CD4-positive, alpha-beta memory T cell (primary cell): ENCODE measurements at regions not wholly inside any gene's neighbourhood (a gene's known extent, or its start where the extent isn't known, plus 50 kb on each side); places are given as distances from the start of the nearest gene placed in this dataset.
A peak's percentile ranks its signal among the peaks of the same experiment; 100 is the strongest.

Source experiments
- CTCF ChIA-PET: fragments of 350-600 bp; sonication (Branson Sonifier 250); formaldehyde crosslinking; loops from one replicate; lab custom pipeline; 2021; ENCODE audit warnings: inconsistent platforms; ENCODE audit not compliant: partially characterized antibody; lab: Charles Lee
- POLR2A ChIA-PET: fragments of 350-600 bp; sonication (Branson Sonifier 250); formaldehyde crosslinking; loops from one replicate; lab custom pipeline; 2021; ENCODE audit not compliant: partially characterized antibody; lab: Charles Lee
- DNase-seq, 5 donors: peaks; one replicate each; pipeline versions ENCODE4 v3.0.0 to v3.0.0-alpha.2; 2020 to 2022; ENCODE audit warnings: mixed read lengths in 1 of 5
- H3K27ac ChIP-seq: one replicate; pipeline ENCODE4 v1.7.0; 2013; ENCODE audit warnings: low read depth, low read length
- H3K27me3 ChIP-seq: 2 replicates; pipeline ENCODE4 v1.7.0; 2013; ENCODE audit warnings: mild to moderate bottlenecking, low read length, moderate library complexity; ENCODE audit not compliant: insufficient read depth
- H3K36me3 ChIP-seq: 2 replicates; pipeline ENCODE4 v1.7.0; 2013; ENCODE audit warnings: mild to moderate bottlenecking, low read length, moderate library complexity; ENCODE audit not compliant: insufficient read depth
- H3K4me1 ChIP-seq: 2 replicates; pipeline ENCODE4 v1.7.0; 2013; ENCODE audit warnings: mild to moderate bottlenecking, low read length, moderate library complexity; ENCODE audit not compliant: insufficient read depth
- H3K4me3 ChIP-seq, 2 donors: one replicate each; pipeline ENCODE4 v1.7.0; 2013; ENCODE audit warnings: low read length in 2 of 2, mild to moderate bottlenecking in 1 of 2
- H3K9me3 ChIP-seq, 2 donors: one replicate each; pipeline ENCODE4 v1.7.0; 2013; ENCODE audit warnings: low read length in 2 of 2, control low read depth in 1 of 2; ENCODE audit not compliant: control insufficient read depth in 1 of 2
- H3K27ac Mint-ChIP-seq, 7 donors: one replicate each; pipeline ENCODE4 v1.8.0; 2020 to 2021; ENCODE audit warnings: mixed read lengths in 7 of 7, mild to moderate bottlenecking in 6 of 7, inconsistent platforms in 3 of 7, moderate library complexity in 3 of 7
- H3K27me3 Mint-ChIP-seq, 2 donors: one replicate each; pipeline ENCODE4 v1.8.0; 2020 to 2021; ENCODE audit warnings: mixed read lengths in 2 of 2
- H3K36me3 Mint-ChIP-seq, 2 donors: one replicate each; pipeline ENCODE4 v1.8.0; 2020 to 2021; ENCODE audit warnings: mixed read lengths in 2 of 2, inconsistent platforms in 1 of 2, mild to moderate bottlenecking in 1 of 2
- H3K4me1 Mint-ChIP-seq, 4 donors: one replicate each; pipeline ENCODE4 v1.8.0; 2020 to 2021; ENCODE audit warnings: mixed read lengths in 4 of 4, mild to moderate bottlenecking in 1 of 4
- H3K4me3 Mint-ChIP-seq, 8 donors: one replicate each; pipeline ENCODE4 v1.8.0; 2020 to 2021; ENCODE audit warnings: mixed read lengths in 8 of 8, mild to moderate bottlenecking in 7 of 8, moderate library complexity in 6 of 8, inconsistent platforms in 3 of 8
- H3K9me3 Mint-ChIP-seq, 8 donors: one replicate each; pipeline ENCODE4 v1.8.0; 2020 to 2021; ENCODE audit warnings: mixed read lengths in 8 of 8, mild to moderate bottlenecking in 5 of 8, inconsistent platforms in 3 of 8, moderate library complexity in 1 of 8
- intact Hi-C: fragments of 100-400 bp; cut with micrococcal nuclease; formaldehyde crosslinking; loops from one replicate; pipeline ENCODE4 v1.15.1; 2023

DNA sequence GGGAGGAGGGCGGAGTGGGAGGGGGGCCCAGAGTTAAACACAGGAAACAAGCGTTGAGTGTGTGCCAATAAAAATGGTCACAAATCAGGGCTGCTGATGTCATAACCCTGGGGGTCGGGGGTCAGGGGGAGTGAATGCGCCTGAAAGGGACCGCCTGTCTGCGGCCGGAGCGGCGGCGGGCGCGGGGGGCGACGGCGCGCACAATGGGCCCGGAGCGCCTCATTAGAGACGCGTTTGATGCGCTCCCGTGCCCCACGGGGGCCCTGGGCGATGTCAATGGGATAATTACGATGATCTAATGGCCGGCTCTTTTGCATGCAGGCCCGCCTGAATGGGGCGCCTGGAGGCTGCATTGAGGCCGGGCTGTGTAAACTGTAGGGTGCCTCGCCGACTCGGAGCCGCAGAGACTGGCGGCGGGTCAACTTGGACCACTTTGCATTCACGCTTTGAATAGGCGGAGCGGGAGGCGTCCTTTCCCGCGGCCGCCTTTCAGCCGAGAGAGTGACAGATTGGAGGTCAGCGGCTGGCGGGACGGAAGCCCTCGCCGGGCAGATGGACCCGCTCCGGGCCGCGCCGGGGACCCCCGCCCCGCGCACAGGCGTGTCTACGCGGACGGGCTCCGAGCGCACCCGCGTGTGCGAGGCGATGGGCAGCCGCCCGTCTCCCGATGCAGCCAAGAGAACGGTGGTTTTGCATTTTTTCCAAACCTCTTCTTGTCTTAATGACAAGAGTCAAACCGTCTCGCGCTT lies 296.1 kb downstream of the TFAP2C start:
- H3K9me3 Mint-ChIP-seq, result peaks cover 0 to 6% (median 0%) of the 10 kb centered on the region in 8 donors

DNA sequence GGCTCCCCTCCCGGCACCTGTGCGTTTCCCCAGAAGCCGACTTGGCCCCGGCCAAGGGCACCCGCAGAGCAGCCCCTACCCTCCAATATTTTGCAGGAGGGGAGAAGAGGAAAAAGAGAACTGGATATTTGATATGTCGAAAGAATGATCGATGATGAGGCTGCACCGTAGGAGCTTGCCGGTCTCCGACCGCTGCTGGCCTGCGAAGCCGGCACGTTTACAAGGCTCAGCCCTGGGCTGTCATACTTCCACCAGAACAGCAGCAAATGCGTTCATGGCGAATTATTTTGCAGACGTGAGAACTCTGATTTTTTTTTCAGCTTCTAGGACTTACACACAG lies 296.7 kb downstream of the TFAP2C start:
- Histone ChIP-seq H3K27me3 (peaks cover 22% of the 10 kb centered on the region), H3K36me3 (no peaks in the 10 kb centered on the region), H3K4me3 (no peak overlapping the region), H3K27ac (no peak overlapping the region), H3K4me1 (no peaks in the 10 kb centered on the region), H3K9me3 (no peaks in the 10 kb centered on the region)
- Mint-ChIP-seq H3K9me3 (peaks cover 0 to 6% (median 0%) of the 10 kb centered on the region in 8 donors), H3K27me3 (peaks cover 39 to 48% of the 10 kb centered on the region in 2 donors), H3K4me3 (peak overlapping the region in 2 of 8 donors; percentile 31 to 45), H3K36me3 (no peaks in the 10 kb centered on the region), H3K4me1 (peaks cover 0 to 4% (median 2%) of the 10 kb centered on the region in 4 donors), H3K27ac (no peak overlapping the region)
- intact Hi-C loops, result no loop called here
- ChIA-PET POLR2A (no interaction called here), CTCF (no interaction called here)
- no peak for DNase-seq

More for the DNA sequence above, 296.1 kb downstream of the TFAP2C start:
- H3K4me1 ChIP-seq, result no peaks in the 10 kb centered on the region
- H3K4me1 Mint-ChIP-seq, result peaks cover 0 to 4% (median 2%) of the 10 kb centered on the region in 4 donors
- H3K27me3 Mint-ChIP-seq, result peaks cover 39 to 48% of the 10 kb centered on the region in 2 donors
- H3K27me3 ChIP-seq, result peaks cover 22% of the 10 kb centered on the region
- DNase-seq, result no peak
- H3K27ac ChIP-seq, result no peak overlapping the region
- POLR2A ChIA-PET, result no interaction called here
- no peaks in the 10 kb centered on the region for H3K9me3 ChIP-seq
- no peak overlapping the region for H3K27ac Mint-ChIP-seq
- peak overlapping the region in 2 of 8 donors; percentile 45 to 54 for H3K4me3 Mint-ChIP-seq
- CTCF ChIA-PET, result no interaction called here
- intact Hi-C loops, result no loop called here
- H3K4me3 ChIP-seq, result no peak overlapping the region
- no peaks in the 10 kb centered on the region for H3K36me3 Mint-ChIP-seq
- no peaks in the 10 kb centered on the region for H3K36me3 ChIP-seq

DNA sequence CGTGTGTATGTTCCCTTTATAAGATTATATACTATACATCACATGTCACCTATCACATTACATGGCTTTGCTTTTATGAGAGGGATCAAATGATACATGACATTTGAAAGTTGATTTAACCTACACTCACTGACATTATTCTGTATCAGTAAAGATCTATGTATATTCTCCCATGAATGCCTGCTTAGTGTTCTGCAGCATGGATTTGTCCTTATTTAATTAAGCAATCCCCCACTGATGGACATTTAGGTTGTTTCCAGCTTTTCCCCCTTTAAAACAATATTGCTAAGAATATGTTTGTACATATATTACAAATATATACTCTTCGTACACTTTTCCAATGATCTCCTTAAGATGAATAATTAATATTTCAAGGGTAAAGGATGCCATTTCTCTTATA lies 297.4 kb downstream of the TFAP2C start:
- H3K27me3 Mint-ChIP-seq, result peaks cover 39 to 48% of the 10 kb centered on the region in 2 donors
- H3K4me3 ChIP-seq, result no peak overlapping the region
- no peaks in the 10 kb centered on the region for H3K36me3 Mint-ChIP-seq
- CTCF ChIA-PET, result no interaction called here
- peaks cover 0 to 4% (median 2%) of the 10 kb centered on the region in 4 donors for H3K4me1 Mint-ChIP-seq
- peak overlapping the region in 1 of 8 donors; percentile 11 for H3K4me3 Mint-ChIP-seq
- no peaks in the 10 kb centered on the region for H3K4me1 ChIP-seq
- no peak overlapping the region for H3K27ac Mint-ChIP-seq
- H3K9me3 Mint-ChIP-seq, result peaks cover 0 to 6% (median under 1%) of the 10 kb centered on the region in 8 donors
- no peak for DNase-seq
- no peaks in the 10 kb centered on the region for H3K9me3 ChIP-seq
- no peak overlapping the region for H3K27ac ChIP-seq
- POLR2A ChIA-PET, result no interaction called here
- intact Hi-C loops, result no loop called here
- peaks cover 22% of the 10 kb centered on the region for H3K27me3 ChIP-seq
- H3K36me3 ChIP-seq, result no peaks in the 10 kb centered on the region

DNA sequence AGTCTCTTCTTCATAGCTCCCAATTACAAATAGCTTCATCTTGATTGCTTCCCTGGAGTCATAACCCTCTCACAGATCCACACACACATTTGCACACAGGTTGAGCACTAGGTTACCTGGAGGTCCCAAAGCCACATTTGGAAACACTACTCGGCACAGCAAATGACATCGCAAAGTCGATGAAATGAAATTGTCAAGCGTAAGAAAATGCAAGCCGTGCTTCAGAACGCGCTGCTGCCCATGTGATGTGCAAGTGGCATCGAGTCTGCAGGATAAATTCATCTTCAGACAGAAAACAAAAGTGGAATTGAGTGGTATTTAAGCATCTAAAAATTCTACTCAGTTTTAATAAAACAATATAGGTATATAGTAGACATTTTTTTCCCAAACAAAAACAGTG lies 298.0 kb downstream of the TFAP2C start:
- Histone ChIP-seq H3K9me3 (no peaks in the 10 kb centered on the region), H3K27me3 (peaks cover 22% of the 10 kb centered on the region), H3K4me3 (no peak overlapping the region), H3K4me1 (no peaks in the 10 kb centered on the region), H3K36me3 (no peaks in the 10 kb centered on the region), H3K27ac (no peak overlapping the region)
- peaks cover 36 to 45% of the 10 kb centered on the region in 2 donors for H3K27me3 Mint-ChIP-seq
- POLR2A ChIA-PET, result no interaction called here
- peaks cover 0 to 6% (median under 1%) of the 10 kb centered on the region in 8 donors for H3K9me3 Mint-ChIP-seq
- DNase-seq, result no peak
- intact Hi-C loops, result no loop called here
- H3K4me1 Mint-ChIP-seq, result peaks cover 0 to 4% (median 2%) of the 10 kb centered on the region in 4 donors
- H3K4me3 Mint-ChIP-seq, result no peak overlapping the region
- no peaks in the 10 kb centered on the region for H3K36me3 Mint-ChIP-seq
- CTCF ChIA-PET, result no interaction called here
- H3K27ac Mint-ChIP-seq, result no peak overlapping the region

DNA sequence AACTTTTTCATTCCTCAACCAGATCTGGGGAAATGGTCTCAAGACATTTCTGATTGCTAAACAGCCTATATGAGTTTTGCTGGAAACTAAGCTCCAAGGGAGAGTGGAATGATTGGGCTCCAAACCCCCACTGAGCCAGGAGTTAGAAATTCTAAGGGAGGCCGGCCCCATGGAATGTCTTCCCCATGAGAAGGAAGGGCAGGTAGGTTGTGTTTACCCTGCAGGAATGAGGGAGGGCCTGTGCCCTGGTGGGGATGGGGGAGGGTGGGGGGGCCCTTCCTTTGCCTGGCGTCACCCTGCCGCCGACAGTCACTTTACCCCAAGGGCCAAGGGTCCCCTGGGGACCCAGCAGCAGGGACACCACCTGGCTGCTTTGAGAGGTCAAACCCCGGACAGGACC lies 298.9 kb downstream of the TFAP2C start:
- Mint-ChIP-seq H3K27me3 (peaks cover 35 to 41% of the 10 kb centered on the region in 2 donors), H3K4me1 (peaks cover 0 to 4% (median 2%) of the 10 kb centered on the region in 4 donors), H3K27ac (no peak overlapping the region), H3K9me3 (peaks cover 0 to 6% (median under 1%) of the 10 kb centered on the region in 8 donors), H3K4me3 (no peak overlapping the region), H3K36me3 (no peaks in the 10 kb centered on the region)
- ChIA-PET POLR2A (no interaction called here), CTCF (no interaction called here)
- H3K9me3 ChIP-seq, result no peaks in the 10 kb centered on the region
- no peaks in the 10 kb centered on the region for H3K4me1 ChIP-seq
- peaks cover 22% of the 10 kb centered on the region for H3K27me3 ChIP-seq
- no peaks in the 10 kb centered on the region for H3K36me3 ChIP-seq
- intact Hi-C loops, result no loop called here
- no peak overlapping the region for H3K4me3 ChIP-seq
- DNase-seq, result no peak
- no peak overlapping the region for H3K27ac ChIP-seq

DNA sequence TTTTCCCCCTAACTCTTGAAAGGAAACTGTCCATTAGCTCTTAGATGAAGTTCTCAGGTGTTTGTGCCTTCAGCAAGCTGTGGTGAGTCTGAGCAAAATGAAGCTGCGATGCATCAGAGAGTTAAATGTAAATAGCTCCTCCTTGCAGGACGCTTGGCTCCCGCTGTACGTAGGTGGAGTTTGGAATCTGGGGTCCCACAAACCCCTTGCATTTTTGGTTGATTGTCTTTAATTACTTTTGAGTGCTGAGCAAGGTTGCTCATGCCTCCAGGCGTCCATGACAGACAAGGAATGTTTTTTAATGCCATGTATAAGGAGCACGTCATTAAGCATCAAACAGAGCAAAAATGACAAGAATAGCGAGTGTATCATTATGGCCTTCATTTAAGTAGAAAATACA lies 300.5 kb downstream of the TFAP2C start:
- no peak for DNase-seq

DNA sequence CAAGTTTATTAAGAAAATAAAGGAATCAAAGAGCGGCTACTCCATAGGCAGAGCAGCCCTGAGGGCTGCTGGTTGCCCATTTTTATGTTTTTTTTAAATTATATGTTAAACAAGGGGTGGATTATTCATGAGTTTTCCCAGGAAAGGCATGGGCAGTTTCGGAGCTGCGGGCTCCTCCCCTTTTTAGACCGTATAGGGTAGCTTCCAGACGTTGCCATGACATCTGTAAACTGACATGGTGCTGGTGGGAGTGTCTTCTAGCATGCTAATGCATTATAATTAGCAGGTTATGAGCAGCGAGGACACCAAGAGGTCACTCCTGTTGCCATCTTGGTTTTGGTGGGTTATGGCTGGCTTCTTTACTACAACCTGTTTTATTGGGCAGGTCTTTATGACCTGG lies 301.8 kb downstream of the TFAP2C start:
- H3K4me3 ChIP-seq, result no peak overlapping the region
- peaks cover 0 to 6% (median 3%) of the 10 kb centered on the region in 8 donors for H3K9me3 Mint-ChIP-seq
- ChIA-PET POLR2A (no interaction called here), CTCF (no interaction called here)
- no peak overlapping the region for H3K27ac Mint-ChIP-seq
- no peaks in the 10 kb centered on the region for H3K36me3 Mint-ChIP-seq
- H3K36me3 ChIP-seq, result no peaks in the 10 kb centered on the region
- no peaks in the 10 kb centered on the region for H3K4me1 ChIP-seq
- intact Hi-C loops, result no loop called here
- H3K27ac ChIP-seq, result no peak overlapping the region
- peaks cover 0 to 2% (median under 1%) of the 10 kb centered on the region in 4 donors for H3K4me1 Mint-ChIP-seq
- H3K27me3 Mint-ChIP-seq, result peaks cover 30 to 34% of the 10 kb centered on the region in 2 donors
- H3K4me3 Mint-ChIP-seq, result no peak overlapping the region
- H3K27me3 ChIP-seq, result peaks cover 16% of the 10 kb centered on the region
- no peak for DNase-seq
- H3K9me3 ChIP-seq, result no peaks in the 10 kb centered on the region

More for the DNA sequence above, 300.5 kb downstream of the TFAP2C start:
- ChIA-PET CTCF (no interaction called here), POLR2A (no interaction called here)
- no peaks in the 10 kb centered on the region for H3K4me1 ChIP-seq
- no peak overlapping the region for H3K4me3 Mint-ChIP-seq
- H3K27me3 Mint-ChIP-seq, result peaks cover 31 to 37% of the 10 kb centered on the region in 2 donors
- H3K9me3 Mint-ChIP-seq, result peaks cover 0 to 6% (median 3%) of the 10 kb centered on the region in 8 donors
- no peak overlapping the region for H3K27ac Mint-ChIP-seq
- no peaks in the 10 kb centered on the region for H3K36me3 Mint-ChIP-seq
- H3K9me3 ChIP-seq, result no peaks in the 10 kb centered on the region
- H3K4me1 Mint-ChIP-seq, result peaks cover 0 to 4% (median 2%) of the 10 kb centered on the region in 4 donors
- intact Hi-C loops, result no loop called here
- H3K27ac ChIP-seq, result no peak overlapping the region
- peaks cover 18% of the 10 kb centered on the region for H3K27me3 ChIP-seq
- H3K4me3 ChIP-seq, result no peak overlapping the region
- no peaks in the 10 kb centered on the region for H3K36me3 ChIP-seq
